Esophagus squamous epithelium (tissue), 4 donors: ENCODE measurements at regions not wholly inside any gene's neighbourhood (a gene's known extent, or its start where the extent isn't known, plus 50 kb on each side); places are given as distances from the start of the nearest gene placed in this dataset.

Experiments used
- POLR2A ChIP-seq, 4 donors: fragments of 450-650 bp; IDR thresholded peaks; one replicate each; pipeline ENCODE4 v1.6.1; 2017; ENCODE audit warnings: antibody characterized with exemption in 4 of 4, mild to moderate bottlenecking in 4 of 4, moderate library complexity in 3 of 4
- TF ChIP-seq, protein P1 (sequence below), 6 experiments: fragments of 450-650 bp in 4 of 6; fragments of 200-600 bp in 2 of 6; sonication (generic) in 2 of 6; IDR thresholded peaks; one replicate each; pipeline ENCODE4 v1.5.1; 2016 to 2019; ENCODE audit warnings: antibody characterized with exemption in 6 of 6, mild to moderate bottlenecking in 4 of 6, moderate library complexity in 4 of 6

DNA sequence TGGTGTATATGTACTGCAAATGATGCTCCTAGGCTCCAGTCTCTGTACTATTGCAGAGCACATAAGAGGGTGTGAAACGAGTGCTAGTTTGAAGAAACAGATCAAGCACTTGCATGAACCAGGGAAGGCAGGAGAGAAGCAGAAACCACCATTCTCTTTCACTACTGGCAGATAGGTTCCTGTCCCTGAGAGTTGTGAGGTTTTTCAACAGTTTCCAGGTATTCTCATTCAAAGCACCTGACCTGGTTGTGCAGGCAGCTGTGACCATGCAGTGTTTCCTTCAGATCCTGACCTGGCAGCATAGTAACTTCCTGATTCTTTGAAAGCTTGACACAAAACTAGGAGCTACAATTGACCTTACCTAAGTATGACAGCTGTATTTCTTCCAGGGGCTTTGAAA lies 164.9 kb downstream of the UFM1 start:
- TF ChIP-seq, protein P1, sequence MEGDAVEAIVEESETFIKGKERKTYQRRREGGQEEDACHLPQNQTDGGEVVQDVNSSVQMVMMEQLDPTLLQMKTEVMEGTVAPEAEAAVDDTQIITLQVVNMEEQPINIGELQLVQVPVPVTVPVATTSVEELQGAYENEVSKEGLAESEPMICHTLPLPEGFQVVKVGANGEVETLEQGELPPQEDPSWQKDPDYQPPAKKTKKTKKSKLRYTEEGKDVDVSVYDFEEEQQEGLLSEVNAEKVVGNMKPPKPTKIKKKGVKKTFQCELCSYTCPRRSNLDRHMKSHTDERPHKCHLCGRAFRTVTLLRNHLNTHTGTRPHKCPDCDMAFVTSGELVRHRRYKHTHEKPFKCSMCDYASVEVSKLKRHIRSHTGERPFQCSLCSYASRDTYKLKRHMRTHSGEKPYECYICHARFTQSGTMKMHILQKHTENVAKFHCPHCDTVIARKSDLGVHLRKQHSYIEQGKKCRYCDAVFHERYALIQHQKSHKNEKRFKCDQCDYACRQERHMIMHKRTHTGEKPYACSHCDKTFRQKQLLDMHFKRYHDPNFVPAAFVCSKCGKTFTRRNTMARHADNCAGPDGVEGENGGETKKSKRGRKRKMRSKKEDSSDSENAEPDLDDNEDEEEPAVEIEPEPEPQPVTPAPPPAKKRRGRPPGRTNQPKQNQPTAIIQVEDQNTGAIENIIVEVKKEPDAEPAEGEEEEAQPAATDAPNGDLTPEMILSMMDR (IDR thresholded peaks at IDR 0.05), result no peak
- no peak for TF ChIP-seq POLR2A (IDR thresholded peaks at IDR 0.05)
